HG03175 (cell line): ENCODE measurements at regions not wholly inside any gene's neighbourhood (a gene's known extent, or its start where the extent isn't known, plus 50 kb on each side); places are given as distances from the start of the nearest gene placed in this dataset.

Experiments used
- ATAC-seq: cut with Tn5 transposase; IDR thresholded peaks from one replicate; pipeline ENCODE4 v1.9.1; 2021; ENCODE audit warnings: mild to moderate bottlenecking, moderate library complexity; ENCODE audit not compliant: unreplicated experiment

DNA sequence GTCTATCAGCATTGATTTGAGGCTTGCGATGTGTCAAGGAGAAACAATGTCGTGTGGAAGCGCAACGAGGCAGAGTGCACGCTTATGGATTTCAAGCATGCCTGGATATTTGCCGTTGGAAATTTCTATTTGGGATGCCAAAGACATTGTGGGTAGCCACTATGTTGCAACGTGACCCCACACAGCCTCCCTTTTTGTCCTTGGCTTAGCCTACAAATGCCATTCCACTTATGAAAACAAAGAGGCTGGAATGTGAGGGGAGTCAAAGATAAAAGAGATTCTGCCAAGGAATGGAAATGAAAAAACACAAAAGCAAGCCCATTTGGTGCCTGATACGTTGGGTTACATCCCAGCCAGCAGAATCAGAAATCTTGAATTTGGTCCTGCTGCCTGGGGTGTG is 721.2 kb downstream of the GALR1 start:
- ATAC-seq: no peak

DNA sequence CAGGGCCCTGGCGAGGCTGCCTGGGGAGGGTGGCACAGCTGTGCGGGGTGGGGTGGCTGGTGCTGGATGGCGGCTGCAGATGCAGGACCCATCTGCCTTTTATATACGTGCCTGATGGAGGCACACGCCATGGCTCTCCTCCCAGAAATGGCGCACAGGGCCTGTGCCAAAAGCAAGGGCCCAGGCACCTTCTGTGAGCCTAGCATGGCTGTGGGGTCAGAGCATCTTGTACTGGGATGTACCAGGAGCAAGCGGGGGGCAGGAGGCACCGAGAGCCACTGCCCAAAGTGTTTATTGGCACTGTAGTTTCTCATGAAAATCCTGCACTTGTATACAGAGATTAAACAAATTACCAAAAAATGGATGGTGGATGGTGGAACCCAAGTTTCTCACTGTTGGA is 724.1 kb downstream of the GALR1 start:
- no peak for ATAC-seq

DNA sequence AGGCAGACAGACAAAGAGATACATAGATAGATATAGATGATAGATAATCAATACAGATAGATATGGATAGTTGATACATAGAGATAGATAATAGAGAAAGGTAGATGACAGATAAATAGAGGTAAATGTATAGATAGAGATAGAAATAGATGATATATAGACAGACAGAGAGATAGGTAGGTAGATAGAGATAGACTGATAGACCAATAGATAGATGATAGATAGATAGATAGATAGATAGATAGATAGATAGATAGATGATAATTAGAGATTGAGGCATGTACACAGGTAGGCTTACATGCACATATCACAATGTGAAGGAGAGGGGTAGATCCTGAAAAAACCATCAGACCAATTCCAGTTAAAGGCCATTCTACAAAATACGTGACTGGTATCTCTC is 724.7 kb downstream of the GALR1 start:
- ATAC-seq: no peak

DNA sequence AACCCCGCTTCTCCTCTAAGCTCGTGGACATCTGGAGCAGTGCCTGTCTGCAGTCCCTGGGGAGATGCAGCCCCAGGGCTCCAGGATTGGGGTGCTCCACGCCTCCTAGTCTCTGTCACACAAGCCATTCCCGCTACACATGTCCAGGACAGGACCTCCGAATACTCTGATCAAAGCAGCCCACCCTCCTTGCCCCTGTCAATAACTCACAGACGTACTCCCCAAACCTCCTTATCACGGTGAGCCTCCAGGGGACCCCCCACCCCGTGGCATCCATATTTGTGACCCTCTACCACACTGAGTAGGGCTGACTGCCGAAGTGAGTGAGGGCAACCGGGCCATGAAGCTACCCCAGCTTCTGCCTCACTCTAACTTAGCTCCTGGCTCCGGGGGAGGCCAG is 727.7 kb downstream of the GALR1 start:
- no peak for ATAC-seq

DNA sequence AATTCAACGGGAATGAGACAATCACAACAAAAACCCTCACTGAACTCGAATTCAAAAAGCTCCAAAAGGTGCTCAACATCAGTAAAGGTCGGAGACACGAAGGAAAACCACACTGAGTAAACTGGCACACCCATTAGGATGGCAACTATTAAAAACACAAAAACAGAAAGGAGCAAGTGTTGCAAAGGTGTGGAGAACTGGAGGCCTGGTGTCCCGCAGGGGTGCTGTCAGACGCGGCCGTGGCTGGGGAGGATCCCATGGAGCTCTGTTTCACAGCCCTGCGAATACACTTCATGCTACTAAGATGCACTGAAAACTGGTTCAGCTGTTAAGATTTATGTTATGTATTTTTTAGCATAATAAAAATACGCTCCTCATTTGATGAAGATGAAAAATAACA is 730.6 kb downstream of the GALR1 start:
- ATAC-seq: no peak

DNA sequence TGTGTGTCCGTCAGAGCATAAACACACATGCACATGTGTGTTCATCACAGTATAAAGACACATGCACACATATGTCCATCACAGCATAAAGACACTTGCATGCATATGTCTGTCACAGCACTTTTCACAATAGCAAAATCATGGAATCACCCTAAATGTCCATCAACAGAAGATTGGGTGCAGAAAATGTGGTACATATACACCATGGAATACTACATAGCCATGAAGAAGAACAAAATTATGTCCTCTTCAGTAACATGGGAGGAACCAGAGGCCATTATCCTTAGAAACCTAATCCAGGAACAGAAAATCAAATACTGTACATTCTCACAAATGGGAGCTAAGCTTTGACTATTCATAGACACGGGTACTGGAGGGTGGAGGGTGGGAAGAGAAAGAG is 732.2 kb downstream of the GALR1 start:
- ATAC-seq: no peak

DNA sequence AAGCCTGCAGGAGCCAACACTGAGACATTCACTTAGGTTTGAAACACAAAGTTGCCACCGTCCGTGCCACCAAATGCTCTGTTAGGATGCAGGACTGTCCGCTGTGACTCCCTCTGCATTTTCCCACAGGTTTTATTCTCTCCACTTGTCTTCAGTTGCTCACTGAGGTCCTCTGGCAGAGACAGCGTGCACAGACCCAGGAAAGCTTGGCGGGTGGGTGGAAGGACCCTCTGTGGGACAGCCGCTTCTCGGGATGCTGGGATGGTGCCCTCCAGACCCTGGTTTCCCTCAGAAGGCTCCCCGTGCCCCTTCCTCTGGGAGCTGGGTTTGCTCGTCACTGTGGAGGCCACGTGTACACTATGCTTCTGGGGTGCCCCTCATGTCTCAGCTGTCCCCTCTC is 733.6 kb downstream of the GALR1 start:
- no peak for ATAC-seq

DNA sequence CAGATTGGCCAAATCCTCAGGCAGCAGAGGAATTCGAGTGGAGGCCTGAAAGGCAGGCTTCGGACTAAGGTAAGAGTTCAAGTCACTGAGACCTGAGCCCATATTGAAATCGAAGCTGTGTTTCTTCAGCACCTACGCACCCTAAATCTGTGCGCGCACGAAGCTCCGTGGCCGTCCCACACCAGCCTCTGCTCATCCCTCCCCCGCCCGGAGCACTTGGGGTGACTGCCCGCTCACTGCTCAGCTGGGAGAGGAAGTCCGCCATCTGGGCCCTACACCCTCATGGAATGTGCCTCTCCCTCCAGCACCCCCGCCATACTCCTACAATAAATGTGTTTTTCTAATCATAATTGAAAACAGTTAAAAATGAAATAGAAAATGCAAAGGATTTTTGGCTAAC is 734.5 kb downstream of the GALR1 start:
- no peak for ATAC-seq

DNA sequence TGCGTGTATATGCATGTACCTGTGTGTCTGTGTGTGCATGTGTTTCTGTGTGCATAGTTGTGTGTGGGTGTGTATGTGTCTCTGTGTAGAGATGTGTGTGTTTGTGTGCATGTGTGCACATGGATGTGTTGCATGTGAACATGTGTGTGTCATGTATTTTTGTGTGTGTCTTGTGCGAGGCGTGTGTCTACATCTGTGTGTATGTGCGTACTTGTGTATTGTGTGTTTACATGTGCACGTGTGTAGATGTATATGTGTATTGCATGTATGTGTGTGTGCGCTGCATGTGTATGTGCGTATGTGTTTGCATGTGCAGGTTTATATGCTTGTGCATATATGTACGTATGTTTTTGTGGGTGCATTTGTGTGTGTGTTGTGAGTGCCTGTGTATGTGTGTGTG is 735.2 kb downstream of the GALR1 start:
- no peak for ATAC-seq

DNA sequence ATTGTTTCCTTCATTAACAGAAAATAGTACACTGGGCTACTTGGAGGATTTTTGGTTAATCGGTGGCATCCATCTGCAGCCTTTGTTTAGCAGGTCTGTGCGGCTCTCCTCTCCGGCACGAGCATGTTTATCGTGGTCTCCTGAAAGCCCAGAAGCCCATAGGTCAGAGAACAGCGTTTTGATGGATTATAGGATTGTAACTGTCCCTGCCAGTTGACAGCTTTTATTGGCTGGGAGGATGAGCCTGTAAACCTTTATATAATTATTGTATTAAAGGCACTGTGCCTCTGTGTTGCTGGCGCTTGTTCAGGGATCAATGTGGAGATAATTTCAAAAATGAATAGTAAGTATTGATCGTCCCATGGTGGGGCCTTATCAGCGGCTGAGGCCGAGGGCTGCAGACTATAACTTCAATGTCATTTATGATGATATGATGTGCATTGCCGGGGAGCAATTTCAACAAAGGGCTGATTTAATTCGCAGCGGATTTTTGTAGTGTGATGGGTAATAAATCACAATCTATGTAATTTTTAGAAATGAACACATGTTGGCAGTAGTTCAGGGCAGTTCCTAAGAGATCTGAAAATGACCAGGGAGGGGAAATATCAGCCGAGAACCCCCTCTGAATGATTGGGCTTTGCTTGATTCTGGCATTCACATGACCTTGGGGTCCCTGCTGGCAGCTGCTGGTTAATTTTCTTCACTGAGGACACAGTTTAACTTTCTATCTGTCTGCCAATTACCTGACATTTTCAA is 736.1 kb downstream of the GALR1 start:
- ATAC-seq: no peak

DNA sequence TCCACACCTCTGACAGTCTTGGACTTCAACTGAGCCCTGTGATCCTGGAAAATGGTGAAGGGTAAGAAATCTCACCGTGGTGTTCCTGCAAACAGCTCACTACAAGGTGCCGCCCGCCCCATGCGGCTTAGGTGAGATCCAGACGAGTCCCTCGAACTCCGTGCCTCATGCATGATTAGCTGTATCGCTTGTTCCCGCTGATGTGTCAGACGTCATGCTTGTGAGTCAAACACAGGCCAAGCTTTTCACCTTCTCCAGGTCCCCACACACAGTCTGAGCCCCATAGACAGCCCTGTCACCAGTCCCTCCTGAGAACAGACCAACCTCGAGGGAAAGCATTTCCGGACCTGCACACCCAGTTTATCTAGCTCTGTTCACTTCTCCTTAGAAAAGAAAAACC is 740.5 kb downstream of the GALR1 start:
- no peak for ATAC-seq

DNA sequence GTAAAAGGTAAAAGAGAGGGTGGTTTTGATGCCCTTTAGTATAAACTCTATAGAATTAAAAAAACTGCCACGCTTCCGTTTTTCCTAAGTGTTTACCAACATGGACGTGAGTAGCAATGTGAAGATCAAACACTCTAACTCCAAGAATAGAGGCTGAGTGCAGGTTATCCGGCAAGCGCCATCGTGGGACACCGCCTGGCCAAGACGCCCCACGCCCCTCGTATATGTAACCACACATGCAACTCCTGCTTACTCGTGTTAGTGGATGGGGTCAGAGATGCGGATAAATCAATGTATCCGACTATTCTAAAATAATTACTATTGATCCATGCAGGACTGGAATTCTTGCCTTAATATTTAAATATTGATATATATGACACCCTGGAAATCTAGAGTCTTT is 741.3 kb downstream of the GALR1 start:
- ATAC-seq: no peak

DNA sequence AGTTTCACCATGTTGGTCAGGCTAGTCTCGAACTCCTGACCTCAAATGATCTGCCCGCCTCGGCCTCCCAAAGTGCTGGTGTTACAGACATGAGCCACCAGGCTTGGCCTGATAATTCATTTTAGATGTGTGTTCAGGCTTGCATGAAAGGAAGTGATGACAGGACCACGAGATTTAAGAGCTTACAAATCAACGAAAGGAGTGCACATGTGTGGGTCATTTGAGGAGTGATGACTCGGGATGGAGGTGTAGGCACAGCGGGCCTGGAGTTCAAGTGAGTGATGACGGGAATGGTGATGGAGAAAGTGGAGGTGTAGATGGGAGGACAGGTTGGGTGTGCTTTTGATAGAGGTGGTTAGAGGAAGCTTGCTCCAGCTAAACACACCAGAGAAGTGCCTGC is 742.4 kb downstream of the GALR1 start:
- ATAC-seq: no peak

DNA sequence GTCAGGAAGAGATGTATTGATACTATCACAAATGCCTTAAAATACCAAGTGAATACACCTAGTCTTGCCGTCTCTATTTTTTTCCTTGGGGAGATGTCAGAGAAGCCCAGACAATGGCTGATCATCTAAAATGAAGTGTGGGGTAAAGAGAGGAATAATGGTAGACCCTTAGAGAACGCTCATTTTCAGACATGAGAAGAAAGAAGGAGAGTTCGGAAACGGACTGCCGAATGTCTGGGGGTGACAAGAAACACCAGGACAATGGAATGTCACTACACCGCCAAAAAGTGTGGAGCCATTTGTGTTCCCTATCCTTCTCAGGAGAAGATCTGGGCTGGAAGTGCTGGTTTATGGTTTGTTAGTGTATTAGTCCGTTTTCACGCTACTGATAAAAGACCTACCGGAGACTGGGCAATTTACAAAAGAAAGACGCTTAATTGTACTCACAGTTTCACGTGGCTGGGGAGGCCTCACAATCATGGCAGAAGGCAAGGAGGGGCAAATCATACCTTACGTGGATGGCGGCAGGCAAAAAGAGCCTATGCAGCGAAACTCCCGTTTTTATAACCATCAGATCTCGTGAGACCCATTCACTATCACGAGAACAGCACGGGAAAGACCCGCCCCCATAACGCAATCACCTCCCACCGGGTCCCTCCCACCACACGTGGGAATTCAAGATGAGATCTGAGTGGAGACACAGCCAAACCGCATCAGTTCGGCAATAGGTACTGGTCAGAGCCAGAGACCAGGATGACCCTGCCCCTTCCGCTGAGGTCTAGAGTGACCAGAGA is 743.7 kb downstream of the GALR1 start:
- no peak for ATAC-seq

DNA sequence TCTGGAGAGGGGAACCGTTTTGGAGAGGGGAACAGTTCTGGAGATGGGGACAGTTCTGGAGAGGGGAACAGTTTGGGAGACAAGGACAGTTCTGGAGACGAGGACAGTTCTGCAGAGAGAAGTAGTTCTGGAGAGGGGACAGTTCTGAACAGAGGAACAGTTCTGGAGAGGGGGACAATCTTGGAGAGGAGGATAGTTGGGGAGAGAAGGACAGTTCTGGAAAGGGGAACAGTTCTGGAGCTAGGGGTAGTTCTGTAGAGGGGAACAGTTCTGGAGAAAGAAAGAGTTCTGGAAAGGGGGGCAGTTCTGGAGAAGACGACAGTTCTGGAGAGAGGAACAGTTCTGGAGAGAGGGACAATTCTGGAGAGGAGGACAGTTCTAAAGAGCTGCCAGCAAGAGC is 745.9 kb downstream of the GALR1 start:
- no peak for ATAC-seq

DNA sequence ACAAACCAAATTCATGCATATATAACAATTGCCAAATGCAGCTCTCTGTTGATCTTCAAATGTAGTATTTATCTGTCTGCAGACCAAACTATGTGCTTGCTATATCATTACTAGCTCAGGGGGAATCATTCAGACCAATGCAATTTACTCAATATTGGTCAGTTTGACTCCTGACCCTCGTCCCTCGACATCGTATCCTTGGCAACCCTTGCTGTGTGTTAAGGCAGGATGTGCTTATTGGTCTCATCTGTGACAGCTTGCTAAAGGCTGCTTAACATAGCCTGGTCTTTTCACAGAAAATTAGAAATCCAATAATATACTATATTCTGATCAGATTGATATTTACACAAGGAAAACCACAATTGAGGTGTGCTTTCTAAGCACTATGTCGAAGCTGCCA is 747.1 kb downstream of the GALR1 start:
- no peak for ATAC-seq

DNA sequence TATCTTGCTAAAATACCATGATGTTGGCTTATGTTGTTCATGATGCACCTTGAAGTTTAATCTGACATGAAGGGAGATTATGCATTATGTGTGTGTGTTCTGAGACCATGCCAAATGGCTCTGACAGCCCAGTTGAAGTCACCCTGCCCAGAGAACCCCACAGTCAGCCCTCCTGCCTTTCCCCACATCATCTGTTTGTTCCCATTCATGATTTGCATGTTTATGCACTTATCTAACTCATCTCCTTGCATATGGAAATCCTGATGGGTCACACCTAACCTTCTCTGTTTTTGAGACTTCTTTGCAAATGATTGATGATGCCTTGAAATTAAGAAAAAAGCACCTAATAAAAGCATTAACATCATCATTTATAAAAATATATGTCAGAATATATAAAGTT is 752.2 kb downstream of the GALR1 start:
- ATAC-seq: no peak

DNA sequence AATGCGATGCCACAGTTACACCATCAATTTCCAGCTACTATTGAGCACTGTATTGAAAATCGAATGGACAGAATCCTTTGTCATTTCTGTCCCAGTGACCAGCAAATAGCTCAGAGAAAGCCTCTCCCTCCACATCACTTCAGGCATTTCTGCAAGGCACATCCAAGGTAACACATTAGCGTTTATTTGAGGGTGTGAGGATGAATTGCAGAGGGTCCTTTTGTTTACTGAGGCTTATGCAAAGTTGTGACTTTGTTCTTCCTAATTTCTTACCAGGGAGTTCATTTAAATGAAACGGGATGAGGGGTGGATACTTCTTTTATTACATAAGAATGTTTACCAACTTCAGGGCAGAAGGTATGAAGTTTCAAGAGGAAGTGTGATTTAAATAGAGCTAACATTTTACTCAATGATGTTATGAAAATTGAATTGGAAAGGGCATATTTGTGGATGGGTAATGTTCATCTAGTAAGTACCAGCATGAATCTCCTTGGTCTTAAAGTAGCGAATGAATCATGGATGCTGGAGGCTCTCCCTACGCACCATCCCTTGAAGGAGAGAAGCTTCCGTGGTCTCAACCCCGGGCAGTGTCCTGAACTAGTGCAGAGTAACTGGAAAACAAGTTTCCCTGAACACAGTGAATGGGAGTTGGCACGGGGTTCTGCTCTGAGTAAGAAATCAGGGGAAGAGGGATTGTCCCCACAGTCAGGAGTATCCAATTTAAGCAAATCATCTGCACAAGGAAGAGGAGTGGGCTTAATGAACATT is 756.5 kb downstream of the GALR1 start:
- ATAC-seq: no peak

DNA sequence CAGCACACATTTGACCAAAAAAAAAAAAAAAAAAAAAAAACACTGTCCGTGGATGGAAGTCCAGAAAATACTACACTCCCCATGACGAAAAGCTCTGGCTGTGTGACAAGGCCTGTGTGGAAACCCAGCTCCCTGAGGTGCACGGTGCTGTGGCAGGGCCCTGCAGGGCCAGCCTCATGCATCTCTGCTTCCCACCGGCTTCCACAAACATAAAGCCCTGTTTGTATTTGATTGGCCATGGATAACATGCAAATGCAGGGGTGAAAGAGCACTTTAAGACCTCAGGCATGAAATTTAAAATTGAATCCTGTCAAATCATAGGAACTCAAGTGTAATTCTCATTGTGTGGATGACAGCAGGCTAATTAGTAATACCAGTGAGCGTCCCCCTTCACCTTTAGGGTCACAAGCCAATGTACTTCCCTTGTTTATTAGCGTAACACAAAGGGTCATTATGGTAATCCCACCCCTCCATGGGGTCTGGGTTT is 757.2 kb downstream of the GALR1 start:
- ATAC-seq: no peak

DNA sequence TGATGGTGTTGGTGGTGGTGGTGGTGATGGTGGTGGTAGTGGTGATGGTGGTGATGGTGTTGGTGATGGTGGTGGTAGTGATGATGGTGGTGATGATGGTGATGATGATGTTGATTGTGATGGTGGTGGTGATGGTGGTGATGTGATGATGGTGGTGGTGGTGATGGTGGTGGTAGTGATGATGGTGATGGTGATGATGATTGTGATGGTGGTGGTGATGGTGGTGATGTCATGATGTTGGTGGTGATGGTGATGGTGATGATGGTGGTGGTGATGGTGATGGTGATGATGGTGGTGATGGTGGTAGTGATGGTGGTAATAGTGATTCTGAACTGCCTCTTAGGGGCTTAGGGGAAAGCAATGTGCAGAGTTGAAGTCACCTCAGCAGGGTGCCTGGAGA is 760.7 kb downstream of the GALR1 start:
- no peak for ATAC-seq

DNA sequence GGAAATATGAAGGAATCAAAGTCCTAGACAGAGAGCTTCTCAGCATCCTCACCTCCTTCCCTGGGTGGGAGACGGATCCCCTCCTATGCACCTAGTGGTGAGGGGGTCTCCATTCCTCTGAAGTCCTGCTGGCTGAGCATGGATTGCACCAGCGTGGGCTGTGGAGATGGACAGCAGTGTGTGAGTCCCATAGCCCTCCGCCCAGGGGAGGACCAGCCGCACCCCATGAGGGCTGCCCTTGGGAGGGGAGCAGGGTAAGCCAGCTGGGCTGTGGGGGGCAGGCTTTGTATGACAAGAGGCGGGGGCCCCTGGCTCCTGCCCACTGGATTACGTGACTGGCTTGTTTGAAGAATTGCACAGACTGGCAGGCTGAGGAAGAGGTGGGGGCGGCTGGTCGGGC is 768.2 kb downstream of the GALR1 start:
- no peak for ATAC-seq

DNA sequence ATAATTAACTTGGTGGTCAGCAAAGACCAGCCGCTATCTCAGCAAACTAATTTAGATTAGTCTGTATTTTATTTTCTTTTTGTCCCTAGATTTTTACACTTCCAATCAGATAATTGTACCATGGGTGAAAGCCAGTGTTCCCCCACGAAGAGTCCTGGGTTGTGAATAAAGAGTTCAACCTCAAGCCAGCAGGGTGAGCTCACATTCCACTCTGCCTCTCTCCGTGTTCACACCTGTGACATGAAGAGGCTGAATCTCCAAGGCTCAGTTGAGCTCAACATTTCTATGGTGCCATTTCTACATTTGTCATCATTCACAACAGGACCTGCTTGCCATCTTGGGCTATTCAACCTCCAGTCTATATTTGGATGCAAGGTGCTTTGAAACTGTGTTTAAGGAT is 771.5 kb downstream of the GALR1 start:
- ATAC-seq: no peak
